HepG2 (cell line): ENCODE measurements at regions not wholly inside any gene's neighbourhood (a gene's known extent, or its start where the extent isn't known, plus 50 kb on each side); places are given as distances from the start of the nearest gene placed in this dataset.
A peak's percentile ranks its signal among the peaks of the same experiment; 100 is the strongest.

Source experiments
- ATAC-seq: fragments of 200-7000 bp; cut with Tn5 transposase; 3 replicates; pipeline ENCODE4 v1.9.1; 2020; ENCODE audit warnings: mild to moderate bottlenecking, moderate library complexity
- BruUV-seq: library from RNA; stranded (reverse); fragments of 400-500 nt; replicated peaks from 2 replicates; lab custom pipeline; 2021; lab: Mats Ljungman, UMichigan
- CTCF ChIA-PET: fragments of 300-600 bp; formaldehyde crosslinking; extraction: SDS; loops from one replicate; lab custom pipeline; 2021; ENCODE audit warnings: low total read pairs, inconsistent platforms, low intra/inter-chr PET ratio; lab: Yijun Ruan, JAX
- POLR2A ChIA-PET: fragments of 350-600 bp; sonication (Branson Sonifier 250); formaldehyde crosslinking; loops from one replicate; lab custom pipeline; 2020; ENCODE audit warnings: antibody characterized with exemption, inconsistent platforms; lab: Yijun Ruan, JAX
- DNase-seq: peaks from one replicate; pipeline ENCODE4 v3.0.0-alpha.2; 2015; ENCODE audit warnings: low spot score
- FAIRE-seq: peaks from 3 replicates; lab custom pipeline; 2011; peaks lifted over from hg19 to GRCh38; lab: Jason Lieb, UNC
- H2AFZ ChIP-seq: one replicate; pipeline ENCODE4 v1.6.1; 2011; ENCODE audit warnings: low read length, inconsistent platforms
- H3K27ac ChIP-seq: fragments of 300-600 bp; 3 replicates; pipeline ENCODE4 v1.8.0; 2011; ENCODE audit warnings: mixed run types, mild to moderate bottlenecking, mixed read lengths, low read length, inconsistent platforms; ENCODE audit not compliant: insufficient read depth; ENCODE audit errors: extremely low read length
- H3K27me3 ChIP-seq, 2 experiments: fragments of 200-600 bp in 1 of 2; 2 replicates in 1 of 2; 3 replicates in 1 of 2; pipeline versions ENCODE4 v1.6.0 to v1.8.0; 2011; ENCODE audit warnings: low read length in 2 of 2, mild to moderate bottlenecking in 2 of 2, moderate library complexity in 2 of 2, inconsistent platforms in 1 of 2; ENCODE audit not compliant: insufficient read depth in 2 of 2, control insufficient read depth in 1 of 2
- H3K36me3 ChIP-seq, 2 experiments: fragments of 200-600 bp in 1 of 2; replicated peaks in 1 of 2; 2 replicates in 1 of 2; 3 replicates in 1 of 2; pipeline versions ENCODE4 v1.5.1 to v1.8.0; 2011; ENCODE audit warnings: low read length in 2 of 2, inconsistent platforms in 1 of 2; ENCODE audit not compliant: insufficient read depth in 2 of 2, control insufficient read depth in 1 of 2
- H3K4me1 ChIP-seq: 2 replicates; pipeline ENCODE4 v1.5.1; 2012; ENCODE audit warnings: low read length, inconsistent platforms; ENCODE audit not compliant: insufficient read depth
- H3K4me2 ChIP-seq: 2 replicates; pipeline ENCODE4 v1.6.0; 2011; ENCODE audit warnings: low read depth, low read length, inconsistent platforms
- H3K4me3 ChIP-seq, 3 experiments: fragments of 200-600 bp in 1 of 3; sonication (generic), shearing (Covaris generic) in 1 of 3; replicated peaks in 1 of 3; 2 replicates each; pipeline ENCODE4 v1.5.1; 2011 to 2016; ENCODE audit warnings: low read length in 3 of 3, inconsistent platforms in 2 of 3, low read depth in 2 of 3, mild to moderate bottlenecking in 2 of 3, control low read depth in 1 of 3, mixed read lengths in 1 of 3; ENCODE audit not compliant: insufficient read depth in 1 of 3
- H3K79me2 ChIP-seq: one replicate; pipeline ENCODE4 v1.6.1; 2011; ENCODE audit warnings: low read length, inconsistent platforms; ENCODE audit not compliant: insufficient read depth
- H3K9ac ChIP-seq: 2 replicates; pipeline ENCODE4 v1.6.0; 2011; ENCODE audit warnings: mild to moderate bottlenecking, low read depth, low read length, inconsistent platforms; ENCODE audit not compliant: insufficient read depth
- H3K9me3 ChIP-seq: 2 replicates; pipeline ENCODE4 v1.5.1; 2012; ENCODE audit warnings: mild to moderate bottlenecking, low read length
- H4K20me1 ChIP-seq: 2 replicates; pipeline ENCODE4 v1.6.0; 2011; ENCODE audit warnings: inconsistent platforms, mild to moderate bottlenecking, low read length, moderate library complexity; ENCODE audit not compliant: insufficient read depth
- AHR ChIP-seq: IDR thresholded peaks from 2 replicates; pipeline ENCODE4 v1.6.1; 2018; ENCODE audit warnings: missing genetic modification reagents, missing compliant biosample characterization
- ISL2 ChIP-seq: sonication (generic); formaldehyde crosslinking; IDR thresholded peaks from 2 replicates; pipeline ENCODE4 v1.5.0; 2020; ENCODE audit warnings: missing genetic modification reagents
- JUND ChIP-seq: sonication (generic); formaldehyde crosslinking; IDR thresholded peaks from 2 replicates; pipeline ENCODE4 v1.8.0; 2022; ENCODE audit warnings: mild to moderate bottlenecking, missing genetic modification reagents
- MAFF ChIP-seq: IDR thresholded peaks from 2 replicates; pipeline ENCODE4 v1.6.1; 2011; ENCODE audit warnings: low read depth, low read length, improper control_type of control experiment
- MAZ ChIP-seq, 2 experiments: sonication (generic) in 1 of 2; formaldehyde crosslinking in 1 of 2; IDR thresholded peaks; 2 replicates each; pipeline versions ENCODE4 v1.5.0 to v1.6.1; 2012 to 2020; ENCODE audit warnings: low read depth in 2 of 2, mild to moderate bottlenecking in 2 of 2, borderline replicate concordance in 1 of 2, improper control_type of control experiment in 1 of 2, low read length in 1 of 2, missing genetic modification reagents in 1 of 2, moderate library complexity in 1 of 2
- RAD51 ChIP-seq: fragments of 450-650 bp; IDR thresholded peaks from 2 replicates; pipeline ENCODE4 v1.6.1; 2016; ENCODE audit warnings: borderline replicate concordance
- RARA ChIP-seq: IDR thresholded peaks from 2 replicates; pipeline ENCODE4 v1.6.1; 2016; ENCODE audit warnings: missing genetic modification reagents, missing compliant biosample characterization
- SAP130 ChIP-seq: IDR thresholded peaks from 2 replicates; pipeline ENCODE4 v1.6.1; 2016; ENCODE audit warnings: low read depth
- SETDB1 ChIP-seq: sonication (generic); formaldehyde crosslinking; IDR thresholded peaks from 2 replicates; pipeline ENCODE4 v1.5.1; 2020; ENCODE audit warnings: missing genetic modification reagents, mild to moderate bottlenecking, borderline replicate concordance
- STAG1 ChIP-seq: sonication (generic); formaldehyde crosslinking; IDR thresholded peaks from 2 replicates; pipeline ENCODE4 v1.4.0; 2020; ENCODE audit warnings: missing genetic modification reagents
- YEATS4 ChIP-seq: sonication (generic); formaldehyde crosslinking; IDR thresholded peaks from 2 replicates; pipeline ENCODE4 v1.4.0; 2020; ENCODE audit warnings: missing genetic modification reagents, borderline replicate concordance
- ZNF207 ChIP-seq: fragments of 450-650 bp; IDR thresholded peaks from 2 replicates; pipeline ENCODE4 v1.6.1; 2016; ENCODE audit warnings: antibody characterized with exemption, borderline replicate concordance
- ZNF383 ChIP-seq: sonication (generic); formaldehyde crosslinking; IDR thresholded peaks from 2 replicates; pipeline ENCODE4 v1.4.0; 2020; ENCODE audit warnings: missing genetic modification reagents, mild to moderate bottlenecking, borderline replicate concordance
- ZNF558 ChIP-seq: sonication (generic); formaldehyde crosslinking; IDR thresholded peaks from 2 replicates; pipeline ENCODE4 v1.9.0; 2022; ENCODE audit warnings: mild to moderate bottlenecking, missing genetic modification reagents, borderline replicate concordance
- ZNF674 ChIP-seq: sonication (generic); formaldehyde crosslinking; IDR thresholded peaks from 2 replicates; pipeline ENCODE4 v1.5.0; 2020; ENCODE audit warnings: low read depth, mild to moderate bottlenecking, missing genetic modification reagents
- WGBS: methylation state at CpG from one replicate; pipeline ENCODE4 v1.1.6; 2017; ENCODE audit warnings: low lambda C conversion rate; 5-methylcytosine and 5-hydroxymethylcytosine counted together
- in situ Hi-C: cut with HindIII; loops from 2 replicates; pipeline ENCODE4 v1.10.0; 2017; ENCODE audit warnings: low pct_unique_long_range_greater_than_20kb; ENCODE audit not compliant: extremely low pct_ligation_motif_present
- intact Hi-C: fragments of 100-400 bp; cut with micrococcal nuclease; formaldehyde crosslinking; loops from one replicate; pipeline ENCODE4 v1.10.0; 2022; ENCODE audit not compliant: unreplicated experiment
- TF ChIP-seq, protein P1 (sequence below): sonication (generic); formaldehyde crosslinking; IDR thresholded peaks from 2 replicates; pipeline ENCODE4 v1.4.0; 2020; ENCODE audit warnings: mild to moderate bottlenecking, low read depth, missing genetic modification reagents
- TF ChIP-seq, protein P2 (sequence below): sonication (generic); formaldehyde crosslinking; IDR thresholded peaks from 2 replicates; pipeline ENCODE4 v1.8.0; 2022; ENCODE audit warnings: mild to moderate bottlenecking, missing genetic modification reagents
- TF ChIP-seq, protein P3 (sequence below): sonication (generic); formaldehyde crosslinking; IDR thresholded peaks from 2 replicates; pipeline ENCODE4 v1.4.0; 2020; ENCODE audit warnings: missing genetic modification reagents; ENCODE audit errors: not compliant biosample characterization
- TF ChIP-seq, protein P4 (sequence below): fragments of 450-650 bp; IDR thresholded peaks from 2 replicates; pipeline ENCODE4 v1.6.1; 2017

DNA sequence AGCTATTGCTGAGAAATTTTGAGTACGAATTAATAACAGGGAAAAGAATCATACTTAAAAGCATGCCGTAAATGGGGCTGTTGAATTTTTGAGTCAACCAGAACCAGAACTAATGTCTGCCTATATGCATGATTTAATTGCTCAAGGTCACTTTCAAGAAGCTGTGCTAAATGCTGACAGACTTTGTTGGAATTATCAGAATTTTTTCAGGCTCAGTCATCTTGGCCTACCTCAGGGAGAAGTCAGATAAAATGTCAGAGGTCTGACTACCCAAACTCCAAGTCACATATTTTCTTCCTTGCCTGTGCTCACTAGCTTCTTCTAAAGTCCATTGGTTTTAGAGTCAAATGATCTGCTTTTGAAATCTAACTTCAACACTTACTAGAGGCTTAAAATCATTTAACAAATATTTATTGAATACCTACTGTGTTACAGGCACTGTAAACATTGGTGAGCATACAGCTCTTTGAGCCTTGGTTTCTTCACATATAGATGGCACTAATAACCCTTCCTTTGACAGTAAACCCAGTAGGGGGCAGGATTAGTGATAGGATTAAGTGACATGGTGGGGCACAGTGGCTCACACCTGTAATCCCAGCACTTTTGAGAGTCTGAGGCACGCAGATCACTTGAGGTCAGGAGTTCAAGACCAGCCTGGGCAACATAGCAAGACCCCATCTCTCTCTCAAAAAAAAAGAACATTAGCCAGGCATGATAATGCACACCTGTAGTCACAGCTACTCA, 121.2 kb upstream of the SLC44A3 start:
- ATAC-seq (peak; percentile 87), FAIRE-seq (peak; percentile 59), DNase-seq (peak; percentile 78)
- in situ Hi-C loops: no loop called here
- BruUV-seq: no TSS peak
- H3K4me2 ChIP-seq: peak overlapping the region; percentile 64
- no peak overlapping the region; a peak in 1 of 6 replicates for H3K4me3 ChIP-seq
- H2AFZ ChIP-seq: no peak overlapping the region
- H3K9me3 ChIP-seq: no peaks in the 10 kb centered on the region
- peak overlapping the region; percentile 78 for H3K27ac ChIP-seq
- ChIA-PET POLR2A (interaction anchor here (0.8 to 2.7 kb wide), 6 partner anchors 11 to 157 kb away, joined by 3 to 8 read pairs (median 4); partner anchors contain the start of gene F3), CTCF (interaction anchor here (1.6 kb wide), 1 partner anchor 104 kb away, joined by 5 read pairs; no protein-coding TSS in a partner anchor)
- no peaks in the 10 kb centered on the region for H3K79me2 ChIP-seq
- WGBS: 6% methylated on average over 3 of the region's 3 CpGs
- H4K20me1 ChIP-seq: no peaks in the 10 kb centered on the region
- H3K4me1 ChIP-seq: peaks cover 62% of the 10 kb centered on the region
- H3K27me3 ChIP-seq: no peaks in the 10 kb centered on the region
- intact Hi-C loops: loop anchor here (2.0 to 10.0 kb wide), 2 partner anchors 104 to 144 kb away; no protein-coding TSS in a partner anchor
- H3K36me3 ChIP-seq: no peaks in the 10 kb centered on the region
- H3K9ac ChIP-seq: peak overlapping the region; percentile 56
- TF ChIP-seq MAFF (no peak), ZNF674 (CRISPR knock-in tag) (no peak), SETDB1 (CRISPR knock-in tag) (no peak), YEATS4 (CRISPR knock-in tag) (no peak), ZNF558 (CRISPR knock-in tag) (no peak), AHR (CRISPR knock-in tag) (no peak), JUND (no peak), MAZ (IDR thresholded peaks at IDR 0.05; ENCODE audit: borderline replicate concordance, low read depth, low read length) (no peak), MAZ (CRISPR knock-in tag; IDR thresholded peaks at IDR 0.05; ENCODE audit: low read depth) (no peak), SAP130 (CRISPR knock-in tag) (peak; percentile 30; the same call in 1 of the 2 replicates), ZNF383 (CRISPR knock-in tag) (no peak), RAD51 (no peak), RARA (CRISPR knock-in tag) (peak; percentile 34; the same call in 1 of the 2 replicates), ISL2 (peak; percentile 89), STAG1 (peak; percentile 44), ZNF207 (no peak)
- TF ChIP-seq, protein P1, sequence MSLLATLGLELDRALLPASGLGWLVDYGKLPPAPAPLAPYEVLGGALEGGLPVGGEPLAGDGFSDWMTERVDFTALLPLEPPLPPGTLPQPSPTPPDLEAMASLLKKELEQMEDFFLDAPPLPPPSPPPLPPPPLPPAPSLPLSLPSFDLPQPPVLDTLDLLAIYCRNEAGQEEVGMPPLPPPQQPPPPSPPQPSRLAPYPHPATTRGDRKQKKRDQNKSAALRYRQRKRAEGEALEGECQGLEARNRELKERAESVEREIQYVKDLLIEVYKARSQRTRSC: no peak
- TF ChIP-seq, protein P2, sequence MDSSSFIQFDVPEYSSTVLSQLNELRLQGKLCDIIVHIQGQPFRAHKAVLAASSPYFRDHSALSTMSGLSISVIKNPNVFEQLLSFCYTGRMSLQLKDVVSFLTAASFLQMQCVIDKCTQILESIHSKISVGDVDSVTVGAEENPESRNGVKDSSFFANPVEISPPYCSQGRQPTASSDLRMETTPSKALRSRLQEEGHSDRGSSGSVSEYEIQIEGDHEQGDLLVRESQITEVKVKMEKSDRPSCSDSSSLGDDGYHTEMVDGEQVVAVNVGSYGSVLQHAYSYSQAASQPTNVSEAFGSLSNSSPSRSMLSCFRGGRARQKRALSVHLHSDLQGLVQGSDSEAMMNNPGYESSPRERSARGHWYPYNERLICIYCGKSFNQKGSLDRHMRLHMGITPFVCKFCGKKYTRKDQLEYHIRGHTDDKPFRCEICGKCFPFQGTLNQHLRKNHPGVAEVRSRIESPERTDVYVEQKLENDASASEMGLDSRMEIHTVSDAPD (CRISPR knock-in tag): no peak
- TF ChIP-seq, protein P3, sequence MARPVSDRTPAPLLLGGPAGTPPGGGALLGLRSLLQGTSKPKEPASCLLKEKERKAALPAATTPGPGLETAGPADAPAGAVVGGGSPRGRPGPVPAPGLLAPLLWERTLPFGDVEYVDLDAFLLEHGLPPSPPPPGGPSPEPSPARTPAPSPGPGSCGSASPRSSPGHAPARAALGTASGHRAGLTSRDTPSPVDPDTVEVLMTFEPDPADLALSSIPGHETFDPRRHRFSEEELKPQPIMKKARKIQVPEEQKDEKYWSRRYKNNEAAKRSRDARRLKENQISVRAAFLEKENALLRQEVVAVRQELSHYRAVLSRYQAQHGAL: no peak
- TF ChIP-seq, protein P4, sequence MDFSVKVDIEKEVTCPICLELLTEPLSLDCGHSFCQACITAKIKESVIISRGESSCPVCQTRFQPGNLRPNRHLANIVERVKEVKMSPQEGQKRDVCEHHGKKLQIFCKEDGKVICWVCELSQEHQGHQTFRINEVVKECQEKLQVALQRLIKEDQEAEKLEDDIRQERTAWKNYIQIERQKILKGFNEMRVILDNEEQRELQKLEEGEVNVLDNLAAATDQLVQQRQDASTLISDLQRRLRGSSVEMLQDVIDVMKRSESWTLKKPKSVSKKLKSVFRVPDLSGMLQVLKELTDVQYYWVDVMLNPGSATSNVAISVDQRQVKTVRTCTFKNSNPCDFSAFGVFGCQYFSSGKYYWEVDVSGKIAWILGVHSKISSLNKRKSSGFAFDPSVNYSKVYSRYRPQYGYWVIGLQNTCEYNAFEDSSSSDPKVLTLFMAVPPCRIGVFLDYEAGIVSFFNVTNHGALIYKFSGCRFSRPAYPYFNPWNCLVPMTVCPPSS: no peak
